Left renal pelvis (tissue), 4 donors: ENCODE measurements at regions not wholly inside any gene's neighbourhood (a gene's known extent, or its start where the extent isn't known, plus 50 kb on each side); places are given as distances from the start of the nearest gene placed in this dataset.
"Not testable (repeated sequence)": the region's sequence is repeated elsewhere in the genome, so short reads cannot be mapped to it uniquely, and the experiment has no call there.

Experiments used
- DNase-seq, 4 donors: peaks; one replicate each; pipeline ENCODE4 v3.0.0-alpha.2; 2013; ENCODE audit warnings: low read depth in 4 of 4, low spot score in 3 of 4

- DNase-seq: no peak
Observed at GRCh38 chrX:138877746-138878145, 166.2 kb upstream of the FGF13 start.

- no peak for DNase-seq
Observed at GRCh38 chrX:138875472-138875871, 164.0 kb upstream of the FGF13 start.

- DNase-seq: no peak
Observed at GRCh38 chrX:138874271-138874935, 162.9 kb upstream of the FGF13 start.

GRCh38 chrX:138873640-138874039 lies 162.1 kb upstream of the FGF13 start:
- not testable (repeated sequence) for DNase-seq

- no peak for DNase-seq
Observed at GRCh38 chrX:138872537-138872936, 161.0 kb upstream of the FGF13 start.

- DNase-seq: no peak
Observed at GRCh38 chrX:138871739-138872138, 160.2 kb upstream of the FGF13 start.

GRCh38 chrX:138866643-138867042 lies 155.1 kb upstream of the FGF13 start:
- DNase-seq: no peak

- DNase-seq: no peak
Observed at GRCh38 chrX:138865093-138865649, 153.7 kb upstream of the FGF13 start.

GRCh38 chrX:138859421-138859820 lies 147.9 kb upstream of the FGF13 start:
- no peak for DNase-seq

GRCh38 chrX:138858951-138859350 lies 147.4 kb upstream of the FGF13 start:
- no peak for DNase-seq

GRCh38 chrX:138858438-138858837 lies 146.9 kb upstream of the FGF13 start:
- no peak for DNase-seq

- peak in 2 of 4 donors; percentile 4 to 6 for DNase-seq
Observed at GRCh38 chrX:138856881-138857604, 145.5 kb upstream of the FGF13 start.

GRCh38 chrX:138853936-138854335 lies 142.4 kb upstream of the FGF13 start:
- no peak for DNase-seq

- DNase-seq: no peak
Observed at GRCh38 chrX:138849521-138849920, 138.0 kb upstream of the FGF13 start.

GRCh38 chrX:138847930-138848329 lies 136.4 kb upstream of the FGF13 start:
- peak in 2 of 4 donors; percentile 3 for DNase-seq

GRCh38 chrX:138845786-138846185 lies 134.3 kb upstream of the FGF13 start:
- DNase-seq: no peak

GRCh38 chrX:138807400-138807799 lies 95.9 kb upstream of the FGF13 start:
- DNase-seq: not testable (repeated sequence)

GRCh38 chrX:138794246-138794645 lies 82.7 kb upstream of the FGF13 start:
- no peak for DNase-seq

GRCh38 chrX:138791551-138791950 lies 80.0 kb upstream of the FGF13 start:
- no peak for DNase-seq

- no peak for DNase-seq
Observed at GRCh38 chrX:138788771-138789170, 77.3 kb upstream of the FGF13 start.

GRCh38 chrX:138778576-138778909 lies 67.0 kb upstream of the FGF13 start:
- not testable (repeated sequence) for DNase-seq

- DNase-seq: not testable (repeated sequence)
Observed at GRCh38 chrX:138777908-138778575, 66.5 kb upstream of the FGF13 start.
